ENCODE measurements at regions not wholly inside any gene's neighbourhood (a gene's known extent, or its start where the extent isn't known, plus 50 kb on each side); places are given as distances from the start of the nearest gene placed in this dataset.

DNA sequence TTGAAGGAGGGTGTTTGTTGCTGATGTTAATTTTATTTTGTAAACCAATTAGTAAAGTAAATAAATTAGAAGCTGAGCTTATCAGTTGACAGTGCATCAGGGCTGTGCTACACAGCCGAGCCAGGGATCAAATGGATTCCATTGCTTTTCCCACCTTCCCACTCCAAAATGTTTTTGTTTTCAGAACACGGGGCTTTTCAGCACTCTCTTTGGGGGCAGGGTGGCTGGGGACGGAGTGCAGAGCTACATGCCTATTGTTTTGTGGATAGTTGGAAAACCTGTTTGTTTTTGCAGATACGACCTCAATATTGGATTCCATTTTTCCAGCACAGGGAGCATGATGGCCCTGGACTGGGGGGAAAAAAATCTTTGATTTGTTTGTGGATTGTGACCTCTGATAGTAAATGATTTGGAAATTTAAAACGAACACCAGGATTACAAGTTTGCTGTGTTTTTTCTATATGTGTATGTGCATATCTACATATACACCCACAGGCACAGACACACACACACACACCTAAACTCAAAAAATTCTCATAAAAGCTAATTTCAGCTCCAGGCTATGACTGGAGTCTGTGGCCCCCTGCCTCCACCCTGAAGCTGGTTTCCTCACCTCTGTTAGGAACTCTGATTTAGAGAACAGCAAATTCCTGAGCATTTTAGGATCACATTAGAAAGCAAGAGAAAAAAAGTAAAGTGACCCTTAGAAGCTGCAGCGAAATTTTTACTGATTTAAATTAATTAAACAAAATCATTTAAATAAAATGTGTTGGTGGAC, 371.7 kb upstream of the IRX2 start:
- no peaks in the 10 kb centered on the region for H3F3A ChIP-seq (ENCODE audit: low read depth)
- no peaks in the 10 kb centered on the region for H4K20me1 ChIP-seq (ENCODE audit: insufficient read depth, low read length, poor library complexity, severe bottlenecking)
- no peak overlapping the region for H3K9ac ChIP-seq (ENCODE audit: low read depth, low read length, poor library complexity, severe bottlenecking)
- no peaks in the 10 kb centered on the region for H3K4me1 ChIP-seq (ENCODE audit: insufficient read depth, low read length, poor library complexity, severe bottlenecking)
- H3K36me3 ChIP-seq (ENCODE audit: insufficient read depth, low read length), result no peaks in the 10 kb centered on the region
- no peak overlapping the region for H2AFZ ChIP-seq (ENCODE audit: low read length)
- no peaks in the 10 kb centered on the region for H3K9me2 ChIP-seq (replicated peaks; ENCODE audit: low read depth, low read length)
- peaks cover 3% of the 10 kb centered on the region; the same call in 1 of the 2 replicates for H3K9me3 ChIP-seq (ENCODE audit: insufficient read depth, low read depth, low read length)
- no peaks in the 10 kb centered on the region for H3K79me2 ChIP-seq (ENCODE audit: insufficient read depth, low read length)
- H3K4me3 ChIP-seq (ENCODE audit: low read length, poor library complexity, severe bottlenecking), result no peak overlapping the region
- no peak overlapping the region for H3K4me2 ChIP-seq (ENCODE audit: low read depth, low read length, poor library complexity, severe bottlenecking)
- H3K27me3 ChIP-seq (ENCODE audit: insufficient read depth, low read length, poor library complexity, severe bottlenecking), result no peaks in the 10 kb centered on the region
- TF ChIP-seq, protein P1, sequence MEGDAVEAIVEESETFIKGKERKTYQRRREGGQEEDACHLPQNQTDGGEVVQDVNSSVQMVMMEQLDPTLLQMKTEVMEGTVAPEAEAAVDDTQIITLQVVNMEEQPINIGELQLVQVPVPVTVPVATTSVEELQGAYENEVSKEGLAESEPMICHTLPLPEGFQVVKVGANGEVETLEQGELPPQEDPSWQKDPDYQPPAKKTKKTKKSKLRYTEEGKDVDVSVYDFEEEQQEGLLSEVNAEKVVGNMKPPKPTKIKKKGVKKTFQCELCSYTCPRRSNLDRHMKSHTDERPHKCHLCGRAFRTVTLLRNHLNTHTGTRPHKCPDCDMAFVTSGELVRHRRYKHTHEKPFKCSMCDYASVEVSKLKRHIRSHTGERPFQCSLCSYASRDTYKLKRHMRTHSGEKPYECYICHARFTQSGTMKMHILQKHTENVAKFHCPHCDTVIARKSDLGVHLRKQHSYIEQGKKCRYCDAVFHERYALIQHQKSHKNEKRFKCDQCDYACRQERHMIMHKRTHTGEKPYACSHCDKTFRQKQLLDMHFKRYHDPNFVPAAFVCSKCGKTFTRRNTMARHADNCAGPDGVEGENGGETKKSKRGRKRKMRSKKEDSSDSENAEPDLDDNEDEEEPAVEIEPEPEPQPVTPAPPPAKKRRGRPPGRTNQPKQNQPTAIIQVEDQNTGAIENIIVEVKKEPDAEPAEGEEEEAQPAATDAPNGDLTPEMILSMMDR (conservative IDR thresholded peaks at IDR 0.05; ENCODE audit: low read length), result no peak
- TF ChIP-seq EZH2phosphoT487 (IDR thresholded peaks at IDR 0.05; ENCODE audit: borderline replicate concordance), result no peak

DNA sequence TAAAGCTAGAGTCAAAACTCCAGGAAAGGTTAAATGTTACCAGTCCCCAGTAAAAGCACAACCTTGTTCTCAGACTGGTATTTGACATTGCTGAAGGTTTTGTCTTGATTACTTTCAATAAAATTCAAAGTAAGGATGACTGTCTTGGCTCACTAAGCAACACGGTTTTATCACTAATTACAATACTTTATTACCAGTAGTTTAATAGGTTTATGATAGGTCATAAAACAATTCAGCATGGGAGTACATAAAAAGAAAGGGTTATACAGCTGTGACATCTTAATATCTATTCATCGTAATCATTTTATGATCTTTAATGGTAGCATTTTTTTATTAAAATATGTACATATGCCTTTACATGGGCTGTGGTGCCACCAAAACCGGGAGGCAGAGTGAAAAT, 370.7 kb upstream of the IRX2 start:
- H3K4me3 ChIP-seq (ENCODE audit: low read length, poor library complexity, severe bottlenecking), result no peak overlapping the region
- H3K27me3 ChIP-seq (ENCODE audit: insufficient read depth, low read length, poor library complexity, severe bottlenecking), result no peaks in the 10 kb centered on the region
- no peak overlapping the region for H3K9ac ChIP-seq (ENCODE audit: low read depth, low read length, poor library complexity, severe bottlenecking)
- no peaks in the 10 kb centered on the region; the same call in 1 of the 2 replicates for H3K9me3 ChIP-seq (ENCODE audit: insufficient read depth, low read depth, low read length)
- no peaks in the 10 kb centered on the region for H3K36me3 ChIP-seq (ENCODE audit: insufficient read depth, low read length)
- no peak for TF ChIP-seq EZH2phosphoT487 (IDR thresholded peaks at IDR 0.05; ENCODE audit: borderline replicate concordance)
- TF ChIP-seq, protein P1 (conservative IDR thresholded peaks at IDR 0.05; ENCODE audit: low read length), result no peak
- H3K9me2 ChIP-seq (replicated peaks; ENCODE audit: low read depth, low read length), result no peaks in the 10 kb centered on the region
- H2AFZ ChIP-seq (ENCODE audit: low read length), result no peak overlapping the region
- no peak overlapping the region for H3K4me2 ChIP-seq (ENCODE audit: low read depth, low read length, poor library complexity, severe bottlenecking)
- no peaks in the 10 kb centered on the region for H4K20me1 ChIP-seq (ENCODE audit: insufficient read depth, low read length, poor library complexity, severe bottlenecking)
- no peaks in the 10 kb centered on the region for H3K79me2 ChIP-seq (ENCODE audit: insufficient read depth, low read length)
- no peaks in the 10 kb centered on the region for H3K4me1 ChIP-seq (ENCODE audit: insufficient read depth, low read length, poor library complexity, severe bottlenecking)
- H3F3A ChIP-seq (ENCODE audit: low read depth), result no peaks in the 10 kb centered on the region

DNA sequence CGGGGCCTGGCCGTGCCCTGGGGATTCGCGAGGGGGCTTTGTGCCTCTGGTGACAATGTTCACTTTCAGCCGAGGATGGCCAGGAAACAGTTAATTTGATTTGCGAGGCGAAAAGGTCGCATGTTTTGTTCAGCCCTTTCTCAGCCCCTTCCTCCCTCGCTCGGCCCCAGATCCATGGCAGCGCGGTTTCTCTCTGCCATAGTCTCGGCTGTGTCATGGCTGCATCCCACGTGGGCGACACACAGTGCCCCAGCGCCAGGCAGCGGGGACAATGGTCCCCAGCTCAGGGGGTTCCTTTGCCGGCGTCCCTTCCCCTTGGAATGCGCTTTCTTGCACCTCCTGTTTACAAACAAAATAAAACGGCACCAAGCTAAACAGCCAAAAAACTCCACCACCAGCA, 370.3 kb upstream of the IRX2 start:
- no peaks in the 10 kb centered on the region for H3K27me3 ChIP-seq (ENCODE audit: insufficient read depth, low read length, poor library complexity, severe bottlenecking)
- H3K4me3 ChIP-seq (ENCODE audit: low read length, poor library complexity, severe bottlenecking), result no peak overlapping the region
- H3K4me1 ChIP-seq (ENCODE audit: insufficient read depth, low read length, poor library complexity, severe bottlenecking), result no peaks in the 10 kb centered on the region
- H4K20me1 ChIP-seq (ENCODE audit: insufficient read depth, low read length, poor library complexity, severe bottlenecking), result no peaks in the 10 kb centered on the region
- H3K9me3 ChIP-seq (ENCODE audit: insufficient read depth, low read depth, low read length), result no peaks in the 10 kb centered on the region; the same call in 1 of the 2 replicates
- H3K9me2 ChIP-seq (replicated peaks; ENCODE audit: low read depth, low read length), result no peaks in the 10 kb centered on the region
- H3K36me3 ChIP-seq (ENCODE audit: insufficient read depth, low read length), result no peaks in the 10 kb centered on the region
- no peak overlapping the region for H3K4me2 ChIP-seq (ENCODE audit: low read depth, low read length, poor library complexity, severe bottlenecking)
- H3K9ac ChIP-seq (ENCODE audit: low read depth, low read length, poor library complexity, severe bottlenecking), result no peak overlapping the region
- H3F3A ChIP-seq (ENCODE audit: low read depth), result no peaks in the 10 kb centered on the region
- no peak overlapping the region for H2AFZ ChIP-seq (ENCODE audit: low read length)
- TF ChIP-seq EZH2phosphoT487 (IDR thresholded peaks at IDR 0.05; ENCODE audit: borderline replicate concordance), result no peak
- TF ChIP-seq, protein P1 (conservative IDR thresholded peaks at IDR 0.05; ENCODE audit: low read length), result no peak
- no peaks in the 10 kb centered on the region for H3K79me2 ChIP-seq (ENCODE audit: insufficient read depth, low read length)

Measured in Loucy (cell line).